ENCODE measurements at regions not wholly inside any gene's neighbourhood (a gene's known extent, or its start where the extent isn't known, plus 50 kb on each side); places are given as distances from the start of the nearest gene placed in this dataset.

DNA sequence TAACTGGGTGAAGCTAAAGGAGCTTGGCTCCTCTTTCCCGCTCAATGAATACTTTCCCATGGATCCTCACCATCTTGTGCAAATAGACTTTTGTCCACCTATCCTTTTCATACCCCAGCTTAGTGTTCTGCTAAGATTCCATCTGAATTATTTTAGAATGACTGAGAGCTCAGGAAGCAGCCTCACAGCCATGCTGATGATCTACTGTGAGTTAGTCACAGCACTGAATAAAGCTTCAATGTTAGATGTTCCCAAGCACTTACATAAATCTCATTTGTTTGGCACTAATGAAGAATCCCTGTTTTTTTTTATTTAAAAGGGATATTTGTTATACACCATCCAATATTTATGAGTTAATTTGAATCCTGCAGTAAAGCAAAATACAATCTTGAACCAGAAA is 317.6 kb upstream of the TRPC7 start:
- no peak for DNase-seq

DNA sequence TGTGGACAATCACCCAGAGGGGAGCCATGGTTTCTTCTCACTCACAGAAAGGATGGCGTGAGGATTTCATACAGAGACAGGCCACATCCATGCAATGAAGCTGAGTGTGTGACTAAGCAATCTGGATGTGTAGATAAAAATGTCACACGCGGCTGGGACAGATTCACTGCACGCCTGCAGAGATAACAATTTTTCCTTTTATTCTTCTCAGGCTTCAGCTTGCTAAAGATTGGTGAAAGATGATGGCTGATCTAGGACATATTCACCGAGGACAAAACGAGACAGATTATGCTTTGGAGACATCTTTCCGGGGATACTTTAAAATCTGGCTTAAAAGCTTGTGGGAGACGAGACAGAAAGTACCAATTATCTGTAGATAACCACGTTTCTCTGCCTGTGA is 313.9 kb upstream of the TRPC7 start:
- no peak for DNase-seq

DNA sequence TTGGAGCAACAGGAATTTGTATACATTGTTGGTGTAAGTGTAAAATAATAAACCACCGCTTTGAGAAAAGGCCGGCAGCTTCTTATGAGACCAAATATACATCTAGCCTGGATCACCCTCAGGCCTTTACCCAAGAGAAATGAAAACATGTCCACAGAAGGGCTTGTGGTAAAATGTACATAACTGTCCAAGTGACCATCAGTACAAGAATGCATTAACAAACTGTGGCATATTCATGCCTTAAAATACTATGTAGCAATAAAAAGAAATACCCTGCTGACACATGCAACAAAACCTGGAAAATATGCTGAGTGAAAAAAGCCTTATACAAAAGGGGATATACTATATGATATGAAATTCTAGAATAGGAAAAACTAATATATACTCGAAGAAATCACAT is 311.9 kb upstream of the TRPC7 start:
- no peak for DNase-seq

DNA sequence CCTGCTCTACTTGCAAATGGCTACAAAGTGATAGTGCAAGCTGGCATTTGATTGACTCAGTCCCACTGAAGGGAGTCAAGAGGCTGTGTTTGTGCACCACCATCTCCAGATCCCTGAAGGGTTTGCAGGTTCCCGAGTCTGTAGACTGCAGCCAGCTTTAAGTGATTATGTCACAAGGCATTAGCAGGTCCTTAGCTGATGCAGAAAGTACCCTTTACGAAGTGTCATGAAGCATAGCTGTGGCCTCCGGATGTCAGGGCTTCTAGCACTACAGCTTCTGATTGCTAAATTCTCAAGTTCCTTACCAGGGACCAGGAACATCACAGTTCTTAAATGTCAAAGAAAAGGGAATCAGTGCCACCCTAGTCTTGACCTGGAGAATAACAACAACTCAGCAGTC is 311.3 kb upstream of the TRPC7 start:
- no peak for DNase-seq

- no peak for DNase-seq
Measured at GRCh38 chr5:136675769-136676168, 310.4 kb upstream of the TRPC7 start.

GRCh38 chr5:136674178-136674577 is 308.8 kb upstream of the TRPC7 start:
- no peak for DNase-seq

GRCh38 chr5:136667789-136668188 is 302.4 kb upstream of the TRPC7 start:
- DNase-seq = no peak

- DNase-seq = no peak
Measured at GRCh38 chr5:136666970-136667620, 301.8 kb upstream of the TRPC7 start.

DNA sequence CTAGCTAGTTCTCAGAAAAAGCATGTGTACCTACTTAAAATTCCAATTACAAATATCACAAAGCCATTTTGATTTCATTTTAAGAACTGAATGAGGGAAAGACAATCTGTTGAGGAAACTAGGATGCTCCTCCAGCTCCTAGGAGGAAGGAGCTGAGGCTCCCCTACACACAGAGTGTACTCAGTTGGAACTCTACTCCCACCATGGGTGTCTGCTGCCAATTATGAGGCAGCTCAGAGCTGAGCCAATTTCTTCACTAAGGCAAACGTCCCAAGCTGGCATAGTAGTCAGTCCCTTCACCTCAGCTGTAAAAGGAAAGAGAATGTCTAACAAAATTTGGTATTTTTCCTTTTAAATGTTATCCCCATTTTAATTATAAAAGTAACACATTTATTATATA is 300.0 kb upstream of the TRPC7 start:
- no peak for DNase-seq

GRCh38 chr5:136661026-136661425 is 295.7 kb upstream of the TRPC7 start:
- no peak for DNase-seq

GRCh38 chr5:136656811-136657210 is 291.5 kb upstream of the TRPC7 start:
- no peak for DNase-seq

- DNase-seq = no peak
Measured at GRCh38 chr5:136655468-136655867, 290.1 kb upstream of the TRPC7 start.

GRCh38 chr5:136646915-136647314 is 281.6 kb upstream of the TRPC7 start:
- no peak for DNase-seq

DNA sequence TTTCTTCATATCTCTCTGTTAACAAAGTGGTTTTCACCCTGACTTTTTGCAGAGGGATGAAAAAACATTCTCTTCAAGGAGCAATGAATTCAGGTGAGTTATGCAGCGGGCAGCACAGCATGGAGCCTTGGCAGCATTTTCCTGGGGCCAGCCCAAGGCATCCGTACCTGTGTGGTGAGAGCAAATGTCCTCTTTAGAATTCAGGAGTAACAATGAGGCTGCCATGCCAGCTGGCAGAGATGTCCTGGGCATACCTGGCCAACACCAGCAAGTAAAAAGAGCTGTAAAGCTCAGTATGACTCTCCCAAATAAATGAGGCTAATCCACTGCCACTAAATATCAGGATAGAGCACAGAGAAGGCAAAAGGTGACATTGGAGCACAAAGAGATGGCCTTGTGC is 277.6 kb upstream of the TRPC7 start:
- DNase-seq = no peak

GRCh38 chr5:136639616-136640015 is 274.3 kb upstream of the TRPC7 start:
- DNase-seq = no peak

- no peak for DNase-seq
Measured at GRCh38 chr5:136638084-136638483, 272.7 kb upstream of the TRPC7 start.

- DNase-seq = no peak
Measured at GRCh38 chr5:136636001-136636400, 270.7 kb upstream of the TRPC7 start.

GRCh38 chr5:136631186-136631585 is 265.8 kb upstream of the TRPC7 start:
- DNase-seq = no peak

- no peak for DNase-seq
Measured at GRCh38 chr5:136629125-136629792, 263.9 kb upstream of the TRPC7 start.

DNA sequence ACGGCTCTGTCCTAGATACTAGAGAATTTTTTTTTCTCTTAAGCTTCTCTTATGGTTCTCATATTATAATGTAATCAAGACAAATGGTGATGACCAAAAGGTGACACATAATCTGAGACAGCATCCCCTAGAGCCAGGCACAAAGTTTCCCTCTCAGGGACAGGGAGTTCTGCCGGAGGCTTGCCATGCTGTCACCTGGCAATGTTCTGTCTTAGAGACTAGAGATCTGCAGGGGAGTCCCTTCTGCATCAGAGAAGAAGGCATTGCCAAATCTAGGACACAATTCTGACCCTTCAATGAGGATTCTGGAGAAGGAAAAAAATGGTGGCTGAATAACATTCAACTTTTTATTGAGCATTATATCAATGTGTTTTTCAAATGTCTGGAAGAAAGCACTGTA is 261.2 kb upstream of the TRPC7 start:
- no peak for DNase-seq

GRCh38 chr5:136622747-136623146 is 257.4 kb upstream of the TRPC7 start:
- DNase-seq = no peak

DNA sequence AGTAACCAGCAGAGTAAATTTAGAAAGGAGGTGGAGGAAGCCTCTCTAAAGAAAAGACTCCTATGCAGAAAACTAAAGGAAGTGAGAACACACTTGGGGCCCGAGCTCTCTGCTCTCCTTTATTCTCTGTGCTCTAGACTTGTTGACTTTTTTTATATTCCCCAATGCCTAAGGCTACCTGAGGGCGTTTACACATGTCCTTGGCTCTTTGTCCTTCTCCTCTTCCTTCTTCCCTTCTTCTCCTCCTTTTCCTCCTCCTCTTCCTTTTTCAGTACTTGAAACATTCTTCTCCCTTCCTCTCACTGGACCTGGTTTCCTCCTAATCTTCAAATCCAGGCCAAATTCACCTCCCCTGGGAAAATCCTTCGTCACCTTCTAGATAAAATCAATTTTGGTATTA is 256.4 kb upstream of the TRPC7 start:
- no peak for DNase-seq

DNA sequence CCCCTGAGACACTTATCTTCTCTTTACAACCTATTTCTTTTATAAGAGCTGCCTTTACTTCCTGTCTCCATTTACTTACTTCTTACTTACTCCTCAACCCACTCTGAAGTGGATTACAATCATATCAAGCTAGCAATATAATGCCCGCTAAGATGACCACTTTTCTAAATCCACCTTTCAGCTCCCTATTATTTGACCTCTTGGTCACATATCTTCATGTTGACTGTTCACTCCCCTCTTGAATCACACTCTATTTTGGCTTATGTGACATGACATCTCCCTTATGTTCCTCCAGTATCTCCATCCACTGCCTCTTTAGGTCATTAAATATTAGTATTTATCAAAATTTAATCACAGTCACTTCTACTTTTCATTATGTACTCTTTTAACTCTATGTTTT is 255.3 kb upstream of the TRPC7 start:
- DNase-seq = no peak

GRCh38 chr5:136620016-136620419 is 254.7 kb upstream of the TRPC7 start:
- no peak for DNase-seq

GRCh38 chr5:136619556-136619955 is 254.2 kb upstream of the TRPC7 start:
- no peak for DNase-seq

Data from NCI-H146 (cell line).